ENCODE measurements at regions not wholly inside any gene's neighbourhood (a gene's known extent, or its start where the extent isn't known, plus 50 kb on each side); places are given as distances from the start of the nearest gene placed in this dataset.

DNA sequence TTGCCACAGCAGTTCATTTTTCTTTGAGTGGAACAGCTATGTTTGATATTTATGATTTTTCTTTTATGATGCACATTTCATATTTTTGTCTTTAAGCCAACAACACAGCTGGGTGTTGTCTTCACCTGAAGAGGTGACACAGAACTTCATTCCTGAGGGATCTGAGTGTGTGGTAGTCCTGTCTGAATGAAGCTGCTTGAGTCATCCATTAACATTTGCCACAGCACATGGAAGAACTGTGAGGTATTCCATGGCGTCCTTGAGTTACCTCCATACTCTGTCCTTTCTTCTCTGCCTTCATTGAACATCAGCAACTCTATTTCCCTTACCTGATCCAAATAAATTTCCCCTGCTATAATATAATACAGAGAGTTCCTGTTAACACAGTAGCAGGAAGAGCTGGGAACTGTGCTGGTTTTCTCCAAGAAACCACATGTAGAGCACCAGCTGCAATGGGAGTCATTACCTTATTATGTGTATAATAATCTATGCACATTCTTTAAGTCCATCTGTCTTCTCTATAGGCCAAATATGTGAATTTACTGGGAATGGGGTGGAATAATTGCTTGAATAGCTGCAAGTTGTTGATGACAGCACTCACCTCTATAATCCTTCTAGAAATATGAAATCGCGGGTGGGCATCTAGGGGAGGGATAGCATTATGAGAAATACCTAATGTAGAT is 72.4 kb upstream of the TAC1 start:
- no peak for DNase-seq

- DNase-seq, result no peak
Observed at GRCh38 chr7:97667359-97667758, 64.5 kb upstream of the TAC1 start.

DNA sequence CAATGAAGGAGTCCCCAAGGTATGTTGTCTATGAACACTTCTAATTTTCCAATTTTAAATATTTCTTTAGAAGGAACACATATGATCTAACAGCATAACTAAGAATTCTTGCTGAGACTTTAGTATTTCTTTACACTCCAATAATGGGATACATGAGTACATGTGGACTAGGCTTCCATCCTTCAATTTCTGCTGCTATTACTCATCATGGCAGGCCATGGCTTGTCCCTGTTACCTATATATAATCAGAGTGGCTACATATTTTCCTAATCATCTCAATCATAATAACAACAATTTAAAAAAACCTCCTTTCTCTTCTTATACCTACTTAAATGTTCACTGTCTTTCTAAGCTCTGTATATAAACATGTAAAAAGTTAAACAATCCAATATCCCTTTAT is 60.3 kb upstream of the TAC1 start:
- no peak for DNase-seq

DNA sequence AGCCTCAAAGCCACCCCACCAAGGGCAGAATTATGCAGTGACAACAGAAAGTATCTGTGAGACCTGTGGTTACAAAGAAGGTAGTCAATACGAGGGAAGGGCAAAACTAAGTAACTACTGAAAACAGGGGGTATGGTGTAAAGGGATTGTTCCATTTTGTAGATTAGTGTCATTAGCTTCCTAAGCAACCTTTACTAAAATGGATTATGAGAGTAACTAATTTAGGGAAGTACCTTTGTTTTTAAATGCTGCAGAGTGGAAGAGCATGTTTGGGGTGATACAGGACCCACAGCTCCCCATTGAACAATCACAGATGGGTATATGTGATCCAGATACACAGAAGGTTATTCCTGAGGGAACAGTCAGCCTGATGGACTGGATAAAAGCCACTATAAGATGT is 51.3 kb upstream of the TAC1 start:
- DNase-seq, result no peak

All from fibroblast of skin of right biceps (primary cell).